GM19397 (cell line): ENCODE measurements at regions not wholly inside any gene's neighbourhood (a gene's known extent, or its start where the extent isn't known, plus 50 kb on each side); places are given as distances from the start of the nearest gene placed in this dataset.

ENCODE experiments used
- ATAC-seq: cut with Tn5 transposase; IDR thresholded peaks from one replicate; pipeline ENCODE4 v1.9.1; 2021; ENCODE audit warnings: mild to moderate bottlenecking, moderate library complexity; ENCODE audit not compliant: unreplicated experiment

GRCh38 chr5:89946508-89946907, 463.0 kb downstream of the CETN3 start:
- ATAC-seq = no peak

- ATAC-seq = no peak
Measured at GRCh38 chr5:89942171-89942570, 467.4 kb downstream of the CETN3 start.

GRCh38 chr5:89936576-89936975, 473.0 kb downstream of the CETN3 start:
- no peak for ATAC-seq

GRCh38 chr5:89934069-89934468, 475.5 kb downstream of the CETN3 start:
- ATAC-seq = peak; percentile 39

GRCh38 chr5:89932771-89933181, 476.8 kb downstream of the CETN3 start:
- no peak for ATAC-seq

GRCh38 chr5:89930591-89931392, 478.8 kb downstream of the CETN3 start:
- peak; percentile 73 for ATAC-seq

GRCh38 chr5:89929834-89930233, 479.7 kb downstream of the CETN3 start:
- ATAC-seq = no peak

GRCh38 chr5:89929173-89929572, 480.4 kb downstream of the CETN3 start:
- no peak for ATAC-seq

- no peak for ATAC-seq
Measured at GRCh38 chr5:89922161-89922560, 487.4 kb downstream of the CETN3 start.

GRCh38 chr5:89917112-89917511, 492.4 kb downstream of the CETN3 start:
- no peak for ATAC-seq

- no peak for ATAC-seq
Measured at GRCh38 chr5:89916131-89916530, 493.4 kb downstream of the CETN3 start.

- ATAC-seq = no peak
Measured at GRCh38 chr5:89908876-89909275, 500.7 kb downstream of the CETN3 start.

GRCh38 chr5:89904442-89904841, 505.1 kb downstream of the CETN3 start:
- ATAC-seq = no peak

- no peak for ATAC-seq
Measured at GRCh38 chr5:89901983-89902382, 507.6 kb downstream of the CETN3 start.

- ATAC-seq = no peak
Measured at GRCh38 chr5:89901346-89901745, 508.2 kb downstream of the CETN3 start.

- no peak for ATAC-seq
Measured at GRCh38 chr5:89900346-89900745, 509.2 kb downstream of the CETN3 start.

GRCh38 chr5:89899559-89899958, 510.0 kb downstream of the CETN3 start:
- no peak for ATAC-seq

- no peak for ATAC-seq
Measured at GRCh38 chr5:89893546-89893945, 516.0 kb downstream of the CETN3 start.

GRCh38 chr5:89885670-89886069, 523.9 kb downstream of the CETN3 start:
- no peak for ATAC-seq

- ATAC-seq = no peak
Measured at GRCh38 chr5:89883967-89884366, 525.6 kb downstream of the CETN3 start.

GRCh38 chr5:89878140-89879132, 531.1 kb downstream of the CETN3 start:
- no peak for ATAC-seq

- ATAC-seq = no peak
Measured at GRCh38 chr5:89871906-89872305, 537.6 kb downstream of the CETN3 start.
